ENCODE measurements at regions not wholly inside any gene's neighbourhood (a gene's known extent, or its start where the extent isn't known, plus 50 kb on each side); places are given as distances from the start of the nearest gene placed in this dataset.
"Not testable (repeated sequence)": the region's sequence is repeated elsewhere in the genome, so short reads cannot be mapped to it uniquely, and the experiment has no call there.

GRCh38 chr7:57740126-57740525, 290.1 kb downstream of the ZNF716 start:
- DNase-seq (ENCODE audit: low read depth); in situ Hi-C loops (cut with HindIII; ENCODE audit: low sequenced_read_pairs); H3K4me3 ChIP-seq (ENCODE audit: low read depth, low read length): not testable (repeated sequence)

- no peak overlapping the region for H3K4me3 ChIP-seq (ENCODE audit: low read depth, low read length)
- no peak for DNase-seq (ENCODE audit: low read depth)
- TF ChIP-seq CTCF (IDR thresholded peaks at IDR 0.05; ENCODE audit: low read depth, low read length, missing control alignments) = no peak
- in situ Hi-C loops (cut with HindIII; ENCODE audit: low sequenced_read_pairs) = no loop called here
Observed at GRCh38 chr7:57769131-57769530, 319.2 kb downstream of the ZNF716 start.

- in situ Hi-C loops (cut with HindIII; ENCODE audit: low sequenced_read_pairs) = no loop called here
- H3K4me3 ChIP-seq (ENCODE audit: low read depth, low read length) = no peak overlapping the region
- DNase-seq (ENCODE audit: low read depth) = no peak
- no peak for TF ChIP-seq CTCF (IDR thresholded peaks at IDR 0.05; ENCODE audit: low read depth, low read length, missing control alignments)
Observed at GRCh38 chr7:57769958-57770357, 320.0 kb downstream of the ZNF716 start.

GRCh38 chr7:57772126-57772924, 322.3 kb downstream of the ZNF716 start:
- in situ Hi-C loops (cut with HindIII; ENCODE audit: low sequenced_read_pairs) = no loop called here
- no peak for TF ChIP-seq CTCF (IDR thresholded peaks at IDR 0.05; ENCODE audit: low read depth, low read length, missing control alignments)
- no peak overlapping the region for H3K4me3 ChIP-seq (ENCODE audit: low read depth, low read length)
- no peak for DNase-seq (ENCODE audit: low read depth)

- TF ChIP-seq CTCF (IDR thresholded peaks at IDR 0.05; ENCODE audit: low read depth, low read length, missing control alignments) = no peak
- no peak overlapping the region for H3K4me3 ChIP-seq (ENCODE audit: low read depth, low read length)
- no peak for DNase-seq (ENCODE audit: low read depth)
- in situ Hi-C loops (cut with HindIII; ENCODE audit: low sequenced_read_pairs) = no loop called here
Observed at GRCh38 chr7:57774300-57774699, 324.3 kb downstream of the ZNF716 start.

- H3K4me3 ChIP-seq (ENCODE audit: low read depth, low read length) = no peak overlapping the region
- in situ Hi-C loops (cut with HindIII; ENCODE audit: low sequenced_read_pairs) = no loop called here
- no peak for TF ChIP-seq CTCF (IDR thresholded peaks at IDR 0.05; ENCODE audit: low read depth, low read length, missing control alignments)
- no peak for DNase-seq (ENCODE audit: low read depth)
Observed at GRCh38 chr7:57775396-57776088, 325.6 kb downstream of the ZNF716 start.

- in situ Hi-C loops (cut with HindIII; ENCODE audit: low sequenced_read_pairs); H3K4me3 ChIP-seq (ENCODE audit: low read depth, low read length); DNase-seq (ENCODE audit: low read depth): not testable (repeated sequence)
Observed at GRCh38 chr7:57776136-57776856, 326.3 kb downstream of the ZNF716 start.
